GM13976 (cell line): ENCODE measurements at regions not wholly inside any gene's neighbourhood (a gene's known extent, or its start where the extent isn't known, plus 50 kb on each side); places are given as distances from the start of the nearest gene placed in this dataset.

Source experiments
- DNase-seq: peaks from one replicate; pipeline ENCODE4 v3.0.0; 2012; ENCODE audit warnings: low spot score
- CTCF ChIP-seq: IDR thresholded peaks from 2 replicates; pipeline ENCODE4 v1.5.1; 2012; ENCODE audit warnings: borderline replicate concordance, mild to moderate bottlenecking; ENCODE audit not compliant: insufficient read depth; ENCODE audit errors: extremely low read depth, missing control alignments, control extremely low read depth
- in situ Hi-C: fragments of 300-500 bp; cut with MboI; formaldehyde crosslinking; loops from one replicate; pipeline ENCODE4 v1.12.0; 2022; ENCODE audit warnings: low sequenced_read_pairs, mixed read lengths, inconsistent platforms; ENCODE audit not compliant: unreplicated experiment

GRCh38 chr6:40803897-40804702, 216.9 kb upstream of the LRFN2 start:
- in situ Hi-C loops: no loop called here
- no peak for TF ChIP-seq CTCF
- no peak for DNase-seq

DNA sequence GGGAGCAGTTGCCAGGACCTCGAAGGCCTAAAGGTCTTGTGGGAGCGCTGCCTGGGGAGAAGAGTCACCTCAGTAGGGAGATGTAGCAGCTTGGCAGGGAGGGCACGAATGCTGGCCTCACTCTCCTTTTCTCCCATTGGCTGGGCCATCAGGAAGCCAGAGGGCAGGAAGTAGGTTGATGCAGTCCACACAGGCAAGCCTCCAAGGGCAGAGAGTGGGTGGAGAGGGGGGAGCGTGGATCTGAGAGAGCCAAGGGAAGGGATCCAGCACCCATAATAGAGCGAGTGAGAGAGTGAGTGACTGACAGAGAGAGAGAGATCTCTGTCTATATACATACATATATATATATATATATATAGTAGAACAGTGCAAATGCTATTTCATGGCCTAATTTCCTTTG, 215.3 kb upstream of the LRFN2 start:
- DNase-seq: no peak
- in situ Hi-C loops: no loop called here
- no peak for TF ChIP-seq CTCF

GRCh38 chr6:40799296-40800140, 212.4 kb upstream of the LRFN2 start:
- DNase-seq: no peak
- in situ Hi-C loops: no loop called here
- no peak for TF ChIP-seq CTCF

DNA sequence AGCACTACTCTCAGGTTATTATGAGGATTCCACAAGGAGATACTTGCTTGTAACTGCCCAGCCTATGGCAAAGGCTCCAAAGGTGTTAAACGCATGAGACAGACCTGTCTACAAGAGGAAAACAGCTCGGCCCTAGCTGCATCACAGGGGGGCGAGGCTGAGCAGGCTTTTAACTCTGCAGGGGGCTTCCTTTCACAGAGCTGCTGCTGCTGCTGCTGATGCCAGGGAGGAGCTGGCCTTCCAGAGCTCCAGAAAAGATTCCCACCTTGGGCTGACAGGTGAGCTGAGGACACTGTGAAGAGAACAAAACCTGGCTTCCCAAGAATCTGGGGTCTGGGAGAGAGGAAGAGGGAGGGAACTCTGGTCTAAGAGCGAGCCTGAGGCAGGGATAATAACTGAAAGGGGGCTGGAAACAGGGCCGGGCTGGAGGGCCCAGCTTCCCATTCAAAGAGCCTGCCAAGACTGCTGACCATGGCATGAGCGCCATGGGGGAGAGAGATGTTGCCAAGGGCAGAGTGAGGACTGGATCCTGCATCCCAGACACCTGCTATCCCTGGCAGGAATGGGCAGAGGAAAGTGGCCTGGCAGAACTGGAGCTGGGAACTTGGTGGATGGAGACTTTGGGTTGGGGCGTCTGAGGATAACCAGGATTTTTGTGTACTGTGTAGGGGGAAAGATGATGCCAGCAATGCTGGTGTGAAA, 211.1 kb upstream of the LRFN2 start:
- no peak for TF ChIP-seq CTCF
- in situ Hi-C loops: no loop called here
- DNase-seq: no peak

GRCh38 chr6:40796260-40797221, 209.4 kb upstream of the LRFN2 start:
- no peak for DNase-seq
- in situ Hi-C loops: no loop called here
- no peak for TF ChIP-seq CTCF
